ENCODE measurements at regions not wholly inside any gene's neighbourhood (a gene's known extent, or its start where the extent isn't known, plus 50 kb on each side); places are given as distances from the start of the nearest gene placed in this dataset.

- H3K36me3 Mint-ChIP-seq, result no peaks in the 10 kb centered on the region
- no peaks in the 10 kb centered on the region for H3K27me3 ChIP-seq (ENCODE audit: control insufficient read depth in 2 of 2, insufficient read depth in 2 of 2, low read length in 2 of 2)
These were observed 521.6 kb downstream of the EPHA3 start for GRCh38 chr3:89628856-89629670.

GRCh38 chr3:89635137-89635536 lies 527.7 kb downstream of the EPHA3 start:
- no peaks in the 10 kb centered on the region for H3K4me1 ChIP-seq (ENCODE audit: control insufficient read depth in 1 of 2, insufficient read depth in 2 of 2, low read length in 2 of 2)
- H2AFZ ChIP-seq (ENCODE audit: insufficient read depth, low read depth, low read length, poor library complexity, severe bottlenecking), result no peak overlapping the region
- Mint-ChIP-seq H3K36me3 (no peaks in the 10 kb centered on the region), H3K27ac (no peak overlapping the region), H3K4me3 (no peak overlapping the region), H3K4me1 (no peaks in the 10 kb centered on the region), H3K9me3 (peaks cover 0 to 9% (median 4%) of the 10 kb centered on the region in 7 donors), H3K27me3 (ENCODE audit: low read depth in 3 of 3) (peaks cover 0 to 2% (median under 1%) of the 10 kb centered on the region in 3 donors)
- H3K79me2 ChIP-seq (ENCODE audit: insufficient read depth, low read length), result no peaks in the 10 kb centered on the region
- no peaks in the 10 kb centered on the region for H4K20me1 ChIP-seq (ENCODE audit: insufficient read depth, low read length)
- intact Hi-C loops (cut with micrococcal nuclease), result no loop called here
- H3K27ac ChIP-seq (ENCODE audit: low read depth in 1 of 2, low read length in 2 of 2), result no peak overlapping the region
- peaks cover 5 to 19% of the 10 kb centered on the region in 2 donors for H3K9me3 ChIP-seq (replicated peaks in 1 of 2; ENCODE audit: control insufficient read depth in 1 of 2, insufficient read depth in 1 of 2, low read length in 2 of 2)
- H3K4me3 ChIP-seq (replicated peaks in 1 of 3; ENCODE audit: low read depth in 2 of 3, low read length in 3 of 3), result no peak overlapping the region
- TF ChIP-seq CTCF (IDR thresholded peaks at IDR 0.05), result no peak
- no peaks in the 10 kb centered on the region for H3K27me3 ChIP-seq (ENCODE audit: control insufficient read depth in 2 of 2, insufficient read depth in 2 of 2, low read length in 2 of 2)
- DNase-seq, result no peak
- no peak overlapping the region for H3K9ac ChIP-seq (ENCODE audit: insufficient read depth, low read length, poor library complexity, severe bottlenecking)
- no peak overlapping the region for H3K4me2 ChIP-seq (replicated peaks; ENCODE audit: extremely low read depth, low read length, poor library complexity, severe bottlenecking)
- H3K36me3 ChIP-seq (replicated peaks in 1 of 2; ENCODE audit: control insufficient read depth in 1 of 2, insufficient read depth in 2 of 2, low read length in 2 of 2), result no peaks in the 10 kb centered on the region

More at GRCh38 chr3:89628856-89629670, 521.6 kb downstream of the EPHA3 start:
- intact Hi-C loops (cut with micrococcal nuclease), result loop anchor here in 1 of 2 donors (1.0 kb wide), 1 partner anchor 9 kb away; no protein-coding TSS in a partner anchor
- peaks cover 0 to 5% (median 2%) of the 10 kb centered on the region in 7 donors for H3K9me3 Mint-ChIP-seq
- Histone ChIP-seq H3K4me2 (replicated peaks; ENCODE audit: extremely low read depth, low read length, poor library complexity, severe bottlenecking) (no peak overlapping the region), H3K9ac (ENCODE audit: insufficient read depth, low read length, poor library complexity, severe bottlenecking) (no peak overlapping the region), H3K4me1 (ENCODE audit: control insufficient read depth in 1 of 2, insufficient read depth in 2 of 2, low read length in 2 of 2) (no peaks in the 10 kb centered on the region), H3K9me3 (replicated peaks in 1 of 2; ENCODE audit: control insufficient read depth in 1 of 2, insufficient read depth in 1 of 2, low read length in 2 of 2) (peaks cover 0 to 8% of the 10 kb centered on the region in 2 donors), H4K20me1 (ENCODE audit: insufficient read depth, low read length) (no peaks in the 10 kb centered on the region), H3K79me2 (ENCODE audit: insufficient read depth, low read length) (no peaks in the 10 kb centered on the region), H3K27ac (ENCODE audit: low read depth in 1 of 2, low read length in 2 of 2) (no peak overlapping the region), H3K4me3 (replicated peaks in 1 of 3; ENCODE audit: low read depth in 2 of 3, low read length in 3 of 3) (no peak overlapping the region), H2AFZ (ENCODE audit: insufficient read depth, low read depth, low read length, poor library complexity, severe bottlenecking) (no peak overlapping the region), H3K36me3 (replicated peaks in 1 of 2; ENCODE audit: control insufficient read depth in 1 of 2, insufficient read depth in 2 of 2, low read length in 2 of 2) (no peaks in the 10 kb centered on the region)
- no peaks in the 10 kb centered on the region for H3K4me1 Mint-ChIP-seq
- peaks cover 0 to 2% (median 0%) of the 10 kb centered on the region in 3 donors for H3K27me3 Mint-ChIP-seq (ENCODE audit: low read depth in 3 of 3)
- TF ChIP-seq CTCF (IDR thresholded peaks at IDR 0.05), result no peak
- H3K27ac Mint-ChIP-seq, result no peak overlapping the region
- DNase-seq, result no peak
- H3K4me3 Mint-ChIP-seq, result no peak overlapping the region
- 82% methylated on average over 5 of the region's 5 CpGs for WGBS (ENCODE audit: insufficient coverage)
